Cerebellar cortex (tissue), 1 donor: ENCODE measurements at regions not wholly inside any gene's neighbourhood (a gene's known extent, or its start where the extent isn't known, plus 50 kb on each side); places are given as distances from the start of the nearest gene placed in this dataset.
"Not testable (repeated sequence)": the region's sequence is repeated elsewhere in the genome, so short reads cannot be mapped to it uniquely, and the experiment has no call there.

ENCODE experiments used
- DNase-seq: peaks from one replicate; pipeline ENCODE4 v3.0.0-alpha.2; 2015; ENCODE audit warnings: low spot score

DNA sequence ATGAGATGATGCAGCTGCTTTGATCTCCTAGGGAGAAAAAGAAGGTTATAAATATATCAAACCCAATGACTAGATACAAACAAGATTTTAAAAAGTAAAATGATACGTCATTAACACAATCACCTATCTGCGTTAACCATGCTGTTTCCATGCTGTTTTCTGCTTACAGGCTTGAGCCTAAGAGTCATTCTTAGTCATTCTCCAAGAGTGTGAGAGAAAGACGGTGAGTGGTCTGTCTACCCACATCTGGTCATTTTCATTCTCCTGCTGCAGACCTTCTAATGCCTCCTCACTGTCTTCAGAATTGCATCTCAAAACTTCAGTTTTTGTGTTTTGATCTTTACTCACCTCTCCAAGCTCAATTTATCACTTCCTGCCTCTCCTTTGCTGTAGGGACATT is 98.0 kb upstream of the ELMO1 start:
- no peak for DNase-seq

DNA sequence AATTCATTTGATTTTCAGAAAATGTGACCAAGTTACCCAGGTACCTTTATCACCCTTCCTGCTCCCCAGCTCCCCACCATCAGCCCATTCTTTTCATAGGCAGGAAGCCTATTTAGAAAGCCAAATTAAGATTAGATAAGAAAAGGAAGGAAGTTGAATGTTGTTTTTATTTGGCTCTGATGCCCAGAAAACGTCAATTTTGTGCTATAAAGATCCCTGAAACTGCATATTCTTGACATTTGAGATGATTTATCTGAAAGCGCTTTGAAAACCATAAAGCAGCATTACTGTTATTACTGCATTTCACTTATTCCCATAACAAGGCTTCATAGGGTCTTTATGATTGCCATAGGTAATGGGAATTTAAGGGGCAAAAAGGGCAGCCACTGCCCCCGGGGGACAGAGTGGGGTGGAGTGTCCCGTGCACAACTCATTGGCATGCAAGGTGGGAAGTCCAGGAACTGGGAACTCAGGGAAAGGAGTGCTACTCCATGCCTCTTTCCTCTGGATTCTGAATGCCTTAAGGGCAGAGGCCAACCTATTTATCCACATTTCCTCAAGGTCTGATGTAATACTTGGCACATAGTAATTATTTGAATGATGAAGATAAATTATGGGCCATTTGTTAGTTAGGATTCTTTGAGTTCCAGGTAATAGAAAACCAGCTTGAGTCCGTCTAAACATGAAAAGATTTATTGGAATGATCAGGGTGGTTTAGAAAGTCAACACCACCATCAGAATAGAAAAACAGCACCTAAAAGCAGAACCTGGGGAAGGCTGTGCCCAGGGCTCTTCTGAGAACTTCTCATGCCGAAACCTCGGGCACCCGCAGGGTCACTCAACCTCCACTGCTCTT is 100.6 kb upstream of the ELMO1 start:
- DNase-seq, result no peak

DNA sequence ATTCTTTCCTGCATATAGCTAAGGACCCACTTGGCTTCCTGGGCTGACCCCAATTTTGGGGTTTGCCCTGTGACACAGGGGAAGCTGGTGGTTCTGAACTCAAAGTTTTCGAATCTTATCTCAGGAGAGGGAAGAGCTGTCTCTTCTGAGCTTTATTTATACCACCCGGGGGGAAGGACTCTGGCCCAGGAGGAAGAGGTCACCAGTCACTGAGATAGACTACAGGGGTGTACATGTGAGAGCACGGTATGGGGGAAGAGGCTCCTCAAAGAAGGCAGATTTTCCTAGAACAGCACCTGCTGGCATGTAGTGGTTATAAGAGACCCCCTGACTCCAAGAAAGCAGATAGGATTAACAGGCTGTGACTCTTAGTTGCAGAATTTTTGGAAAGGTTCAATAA is 101.8 kb upstream of the ELMO1 start:
- DNase-seq, result no peak

DNA sequence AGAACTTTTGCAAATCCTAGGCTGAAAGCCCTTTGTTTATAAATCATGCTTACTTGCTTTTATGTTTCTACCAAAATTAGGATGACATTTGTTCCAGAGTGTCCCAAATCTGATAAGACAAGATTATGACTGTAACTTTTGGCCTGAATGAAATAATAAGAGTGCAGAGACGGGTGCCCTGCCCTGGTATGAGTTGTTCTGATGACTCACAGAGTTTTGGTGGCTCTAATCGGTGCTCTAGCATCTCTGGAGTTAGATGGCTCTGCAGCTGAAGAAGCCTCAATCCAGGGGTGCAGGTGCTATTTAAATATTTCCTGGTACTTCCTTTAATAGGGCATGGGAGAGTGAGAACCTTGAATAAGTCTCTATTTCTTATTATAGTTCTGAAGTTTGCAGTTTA is 102.2 kb upstream of the ELMO1 start:
- DNase-seq, result no peak

DNA sequence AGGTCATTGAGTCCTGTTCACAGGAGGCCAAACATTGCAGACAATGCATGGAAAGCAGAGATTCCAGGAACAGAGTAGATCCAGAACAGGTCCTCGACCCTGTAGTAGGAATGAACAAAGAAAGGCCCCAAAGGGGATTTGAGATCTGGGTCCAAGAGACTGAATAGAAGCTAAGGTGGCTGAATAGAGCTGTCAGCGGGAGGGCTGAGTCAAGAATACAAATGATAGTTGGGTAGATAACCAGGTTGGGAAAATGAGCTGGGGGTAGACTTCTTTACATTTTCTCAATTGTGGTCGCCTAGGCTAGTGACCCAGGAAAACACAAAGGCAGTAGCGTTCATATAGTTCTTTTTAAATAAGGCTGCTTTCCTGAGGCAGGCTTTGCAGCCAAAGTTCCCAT is 103.4 kb upstream of the ELMO1 start:
- no peak for DNase-seq

DNA sequence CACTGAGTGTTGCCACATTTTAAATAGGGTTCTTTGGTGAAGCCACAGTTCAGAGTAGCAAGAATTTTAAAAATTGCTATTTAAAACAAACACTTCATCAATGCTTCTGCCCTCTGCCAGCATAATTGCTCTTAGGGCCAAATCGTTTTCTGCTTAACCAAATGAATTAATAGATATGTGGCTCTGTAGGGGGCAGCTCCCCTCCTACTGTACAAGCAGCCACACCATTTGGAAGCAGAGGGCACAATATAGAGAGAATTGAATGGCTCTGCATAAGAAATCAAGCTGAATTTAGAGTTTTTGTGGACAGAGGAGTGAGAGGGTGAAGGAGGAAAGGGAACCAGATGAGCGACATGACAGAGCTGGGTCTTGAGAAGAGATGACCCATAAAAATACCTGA is 103.8 kb upstream of the ELMO1 start:
- not testable (repeated sequence) for DNase-seq

DNA sequence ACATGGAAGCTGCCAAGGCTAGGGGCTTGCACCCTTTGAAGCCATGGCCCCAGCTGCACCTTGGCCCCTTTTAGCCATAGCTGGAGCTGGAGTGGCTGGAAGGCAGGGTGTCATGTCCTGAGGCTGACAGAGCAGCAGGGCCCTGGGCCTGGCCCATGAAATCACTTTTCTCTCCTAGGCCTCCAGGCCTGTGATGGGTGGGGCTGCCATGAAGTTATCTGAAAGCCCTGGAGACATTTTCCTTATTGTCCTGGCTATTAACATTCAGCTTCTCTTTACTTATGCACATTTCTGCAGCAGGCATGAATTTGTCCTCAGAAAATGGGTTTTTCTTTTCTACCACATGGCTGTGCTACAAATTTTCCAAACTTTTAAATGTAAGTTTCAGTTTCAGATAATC is 106.9 kb upstream of the ELMO1 start:
- DNase-seq, result no peak

DNA sequence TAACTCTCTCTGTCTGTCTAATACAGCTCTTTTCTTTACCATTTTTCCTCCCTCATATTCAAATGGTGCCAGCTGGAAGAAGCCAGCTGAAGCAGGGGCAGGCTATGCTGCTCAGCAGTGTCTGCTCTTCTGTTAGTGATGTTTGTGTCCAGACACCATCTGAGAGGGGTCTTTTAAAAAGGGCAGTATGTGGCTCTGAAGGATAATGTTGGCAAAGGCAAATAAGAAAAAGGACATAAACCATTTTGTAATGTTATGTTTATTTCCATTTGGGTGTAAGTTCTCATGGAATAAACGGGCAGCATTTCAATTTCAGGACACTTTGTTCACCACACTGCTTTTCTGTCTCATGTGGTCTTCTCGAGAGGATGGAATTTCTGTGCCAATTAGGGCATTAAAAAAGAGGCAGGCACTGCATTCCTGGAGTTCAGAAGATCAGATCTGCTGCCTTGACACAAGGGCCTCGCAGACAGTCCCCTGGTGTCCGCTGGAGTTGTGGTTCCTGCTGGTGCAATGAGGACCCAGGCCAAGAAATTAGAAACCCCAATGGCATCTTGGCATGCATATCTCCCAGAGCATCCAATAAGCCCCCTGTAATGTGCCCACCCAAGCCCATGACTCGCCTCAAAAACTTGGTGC is 109.0 kb upstream of the ELMO1 start:
- DNase-seq, result no peak

DNA sequence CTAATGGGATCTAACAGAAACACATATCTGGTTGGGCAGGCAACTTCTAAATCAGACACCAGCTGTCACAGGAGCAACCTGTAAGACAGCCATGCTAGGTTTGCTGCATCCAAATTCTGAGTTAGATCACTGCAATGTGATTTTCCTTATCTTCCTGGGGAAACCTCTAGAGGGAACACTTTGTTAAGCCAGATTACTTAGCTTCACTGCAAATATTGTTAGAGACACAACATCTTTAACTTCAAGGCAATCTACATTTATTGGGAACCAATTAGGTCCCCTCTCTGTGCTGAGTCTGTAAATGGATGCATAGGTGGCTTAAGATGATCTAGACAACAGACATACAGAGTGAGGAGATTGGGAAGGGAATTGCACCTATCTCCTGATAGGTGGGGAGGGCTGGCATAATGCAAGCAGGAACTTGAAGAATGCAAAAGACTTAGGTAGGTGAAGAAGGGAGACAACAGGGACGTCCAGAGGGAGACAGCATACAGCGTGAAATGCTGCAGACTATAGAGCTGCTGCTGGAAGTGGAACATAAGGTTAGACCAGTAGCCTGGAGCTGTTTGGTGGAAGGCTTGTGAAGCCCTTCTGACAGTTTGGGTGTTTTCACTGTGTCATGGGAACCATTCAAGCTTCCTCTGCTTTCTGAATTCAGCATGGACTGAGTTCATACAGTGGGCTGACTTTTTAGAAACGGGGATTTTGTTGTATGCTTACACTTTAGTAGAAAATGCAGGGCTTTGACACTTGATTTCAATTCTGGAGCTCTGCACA is 109.8 kb upstream of the ELMO1 start:
- no peak for DNase-seq

DNA sequence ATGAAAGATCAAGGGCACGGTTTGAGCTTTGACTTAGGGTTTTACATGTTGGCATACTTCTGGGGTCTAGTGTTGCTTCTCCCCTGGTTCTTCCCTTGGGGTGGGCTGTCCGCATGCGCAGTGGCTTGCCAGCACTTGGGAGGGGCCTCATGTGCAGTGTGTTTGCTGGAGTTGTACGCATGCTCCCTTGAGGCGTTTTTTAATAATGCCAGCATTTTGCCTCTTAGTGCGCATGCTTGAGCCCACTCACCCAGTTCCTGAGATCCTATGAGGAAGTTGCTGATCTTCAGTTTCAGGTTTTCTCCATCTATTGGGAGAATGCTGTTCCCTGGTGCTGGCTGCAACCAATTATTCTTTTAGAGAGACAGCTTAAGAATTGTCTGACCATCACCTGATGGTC is 113.4 kb upstream of the GPR141 start:
- DNase-seq, result no peak

DNA sequence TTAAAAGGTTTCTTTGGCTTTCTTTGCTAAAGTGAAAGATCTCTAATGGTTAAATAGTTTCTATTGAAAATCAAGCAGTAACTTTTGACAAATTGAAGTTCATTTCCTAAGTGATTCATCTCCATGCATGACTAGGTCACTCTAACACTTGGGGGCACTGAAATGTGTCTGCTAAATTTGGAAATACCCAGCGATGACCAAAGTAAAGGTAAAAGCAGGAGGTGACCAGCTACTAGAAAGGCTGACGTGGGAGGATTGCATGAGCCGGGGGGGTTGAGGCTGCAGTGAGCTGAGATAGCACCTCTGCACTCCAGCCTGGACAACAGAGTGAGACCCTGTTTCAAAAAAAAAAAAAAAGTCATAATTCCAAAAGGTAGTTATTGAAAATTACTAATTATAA is 111.8 kb upstream of the GPR141 start:
- no peak for DNase-seq

DNA sequence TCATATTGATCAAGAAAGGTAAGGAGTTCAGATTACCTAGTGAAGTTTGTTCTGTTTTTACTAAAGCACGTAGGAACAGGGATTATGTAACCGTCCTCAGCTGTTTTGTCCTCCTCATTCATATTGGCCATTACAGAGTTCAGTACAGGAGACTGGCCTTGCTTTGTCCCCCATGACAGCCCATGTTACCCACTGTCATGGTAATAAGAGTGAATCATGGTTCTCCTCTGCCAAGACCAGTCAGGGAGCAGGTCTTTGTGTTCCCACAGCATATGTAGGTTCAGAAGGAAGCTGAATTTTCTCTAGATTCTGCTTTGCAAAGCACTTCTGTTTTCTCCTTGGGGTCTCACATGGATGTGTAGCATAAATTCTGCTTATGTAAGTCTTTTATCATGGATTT is 106.2 kb upstream of the GPR141 start:
- no peak for DNase-seq

DNA sequence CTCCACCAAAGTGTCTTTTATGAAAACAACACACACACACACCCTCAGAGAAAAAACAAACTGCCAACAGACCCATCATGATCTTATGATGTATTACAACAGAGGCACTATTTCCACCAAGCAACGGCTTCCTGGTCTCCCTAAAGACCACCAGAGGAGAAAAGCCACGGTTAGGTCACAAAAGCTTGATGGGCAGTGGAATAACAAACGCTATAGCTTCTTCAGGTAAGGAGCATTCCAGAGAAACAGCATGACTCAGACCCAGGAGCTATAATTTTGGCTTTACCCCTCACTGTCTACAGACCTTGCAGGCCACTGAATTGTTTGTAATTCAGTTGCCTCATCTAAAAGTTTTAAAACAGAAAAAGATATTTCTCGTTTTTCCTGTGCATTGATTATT is 105.7 kb upstream of the GPR141 start:
- no peak for DNase-seq

DNA sequence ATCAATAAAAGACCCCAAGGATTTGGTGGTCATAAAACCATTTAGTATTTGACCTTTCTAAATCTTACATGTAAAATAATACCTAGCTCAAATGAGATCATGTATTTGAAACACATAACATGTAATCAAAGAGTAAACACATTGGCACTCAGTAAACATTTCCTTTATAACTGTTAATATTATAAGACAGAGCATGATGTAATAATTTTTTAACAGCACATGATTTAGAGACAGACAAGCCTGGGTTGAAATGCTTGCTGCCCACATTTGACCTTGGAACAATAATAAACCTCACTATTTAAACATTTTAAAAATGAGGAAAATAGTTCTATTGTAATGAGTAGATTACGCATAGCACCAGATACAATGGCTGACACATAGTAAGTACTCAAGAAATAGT is 105.2 kb upstream of the GPR141 start:
- no peak for DNase-seq

DNA sequence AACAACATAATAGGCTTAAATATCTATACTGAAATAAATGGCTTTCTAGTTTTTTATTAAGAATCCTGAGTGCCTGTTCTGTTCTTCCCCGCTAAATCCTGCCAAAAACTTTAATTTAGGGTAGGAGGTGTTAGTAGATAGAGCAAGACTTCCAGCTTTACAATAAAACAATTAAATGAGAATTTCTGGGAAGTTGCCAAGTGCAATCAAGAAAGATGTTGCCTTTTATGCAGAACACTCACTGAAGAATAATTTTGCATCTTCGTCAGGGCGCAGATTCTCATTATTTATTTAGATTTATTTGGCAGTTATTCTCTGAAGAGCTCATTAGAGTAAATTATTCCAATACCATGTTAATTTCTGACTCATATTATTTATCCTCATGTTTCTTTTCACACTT is 103.2 kb upstream of the GPR141 start:
- no peak for DNase-seq

DNA sequence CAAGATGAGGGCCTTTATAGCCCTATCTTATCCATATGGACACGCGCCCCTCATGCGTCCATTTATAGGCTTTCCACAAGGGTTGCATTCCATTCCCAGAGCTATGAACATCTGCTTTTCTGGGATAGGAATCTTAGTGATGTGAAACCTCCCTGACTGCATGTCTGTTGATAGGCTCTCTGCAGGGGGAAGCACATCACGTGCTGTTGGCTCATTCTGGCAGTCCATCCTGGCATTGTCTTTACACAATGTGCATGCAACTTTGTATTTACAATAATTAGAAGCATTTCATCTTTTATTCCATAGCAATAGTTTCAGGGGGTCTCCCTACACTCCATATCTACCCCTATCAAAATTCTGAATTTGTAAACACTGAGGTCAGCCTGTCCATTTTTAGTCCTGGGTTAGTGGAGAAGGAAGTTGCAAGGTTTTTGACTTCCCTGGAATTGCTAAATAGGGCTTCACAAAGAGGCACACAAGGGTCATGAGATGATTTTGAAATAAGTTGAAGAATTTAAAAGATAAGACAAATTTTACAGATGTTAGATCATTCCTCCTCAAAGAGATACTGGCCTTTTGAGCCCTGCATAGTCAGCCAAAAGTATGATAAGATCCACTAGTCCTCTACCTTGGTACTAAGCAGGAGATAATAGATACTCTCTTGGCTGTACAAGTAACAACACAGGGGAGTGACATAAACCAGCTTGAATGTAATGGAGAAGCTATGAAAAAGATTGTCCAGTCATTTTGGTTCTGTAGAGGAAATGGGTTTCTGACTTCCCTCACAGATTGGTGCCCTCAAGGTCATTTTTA is 98.7 kb upstream of the GPR141 start:
- not testable (repeated sequence) for DNase-seq

DNA sequence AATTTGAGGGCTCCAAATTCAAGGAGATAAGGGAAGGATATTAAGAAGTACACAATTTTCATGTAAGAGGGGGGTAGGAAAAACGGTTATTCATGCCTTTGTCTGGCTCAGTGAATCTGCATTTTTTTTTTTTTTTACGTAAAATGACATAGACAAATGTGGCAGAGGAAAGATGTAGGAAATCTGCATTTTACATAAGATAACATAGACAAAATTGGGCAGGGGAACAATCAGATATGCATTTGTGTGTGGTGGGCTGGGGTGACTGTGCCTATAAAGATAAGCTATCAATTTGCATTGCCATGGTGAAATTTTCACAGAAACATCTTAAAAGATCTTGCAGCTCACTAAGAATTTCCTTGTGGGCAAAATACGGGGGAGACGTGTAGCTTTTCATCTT is 92.7 kb upstream of the GPR141 start:
- DNase-seq, result no peak

DNA sequence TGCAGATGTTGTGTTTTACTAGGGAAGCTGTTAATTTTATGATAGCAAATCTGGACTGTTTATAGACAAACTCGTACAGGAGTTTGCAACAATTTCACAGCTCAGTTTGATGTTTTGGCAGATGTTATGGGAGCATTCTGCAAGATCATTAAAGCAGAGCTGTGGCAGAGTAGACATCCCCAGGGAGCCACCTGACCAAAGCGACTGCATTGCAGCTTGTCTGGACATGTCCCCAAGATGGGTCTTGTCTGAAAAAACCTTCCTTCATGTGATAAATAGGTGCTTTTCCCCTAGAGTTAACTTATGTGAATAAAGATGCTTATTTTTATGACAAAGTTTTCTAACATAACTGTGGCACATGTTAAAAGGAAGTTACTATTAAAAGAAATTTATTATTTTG is 91.2 kb upstream of the GPR141 start:
- DNase-seq, result no peak

DNA sequence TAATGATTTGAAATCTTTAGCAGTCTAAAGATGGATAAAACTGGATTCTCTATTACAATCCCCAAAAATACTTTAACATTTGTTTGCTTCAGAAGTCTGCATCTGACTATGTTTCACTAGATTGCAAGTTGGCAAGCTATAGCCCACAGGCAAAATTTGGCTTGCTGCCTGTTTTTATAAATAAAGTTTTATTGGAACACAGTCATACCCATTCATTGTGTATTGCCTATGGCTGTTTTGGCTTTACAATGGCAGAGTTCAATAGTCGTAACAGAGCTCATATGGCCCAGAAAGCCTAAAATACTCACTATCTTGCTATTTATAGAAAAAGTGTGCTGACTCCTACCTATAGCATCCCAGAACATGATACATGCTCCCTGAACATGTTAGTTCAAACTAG is 89.0 kb upstream of the GPR141 start:
- DNase-seq, result no peak

DNA sequence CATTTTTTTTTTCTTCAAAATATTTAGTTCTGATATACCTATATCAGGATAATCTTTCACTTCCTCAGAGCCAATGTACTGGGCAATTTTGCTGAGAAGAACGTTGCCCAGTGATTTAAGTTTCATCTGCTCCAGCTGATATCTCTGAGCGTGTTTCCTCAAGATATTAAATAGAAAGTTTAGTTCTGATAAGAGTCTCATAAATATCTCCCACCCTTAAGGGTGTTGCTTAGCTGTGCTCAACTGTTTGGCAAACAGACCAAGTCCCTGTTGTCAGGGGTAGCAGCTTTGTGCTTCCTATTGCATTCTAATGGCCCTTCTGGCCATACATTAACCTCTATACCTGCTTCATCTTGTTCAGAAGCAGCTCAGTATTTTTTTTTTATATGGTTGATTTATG is 84.7 kb upstream of the GPR141 start:
- DNase-seq, result no peak

DNA sequence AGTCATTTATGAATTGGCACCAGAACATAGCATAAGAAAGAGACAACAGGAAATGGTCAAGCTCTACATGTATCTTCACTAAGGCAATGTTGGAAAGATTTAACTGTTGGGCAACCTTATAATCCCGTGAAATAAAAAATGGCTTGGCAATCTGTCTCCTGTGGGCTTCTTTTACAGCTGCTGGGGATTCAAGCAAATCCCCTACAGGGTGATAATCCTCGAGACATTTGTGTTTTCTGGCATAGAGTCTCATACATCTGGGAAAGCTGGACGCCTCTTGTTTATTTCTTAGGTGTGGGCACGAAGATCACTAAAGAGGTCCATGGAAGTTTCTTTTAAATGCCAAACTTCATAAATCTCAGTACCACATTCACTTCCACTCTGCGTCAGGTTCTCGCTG is 82.2 kb upstream of the GPR141 start:
- no peak for DNase-seq

DNA sequence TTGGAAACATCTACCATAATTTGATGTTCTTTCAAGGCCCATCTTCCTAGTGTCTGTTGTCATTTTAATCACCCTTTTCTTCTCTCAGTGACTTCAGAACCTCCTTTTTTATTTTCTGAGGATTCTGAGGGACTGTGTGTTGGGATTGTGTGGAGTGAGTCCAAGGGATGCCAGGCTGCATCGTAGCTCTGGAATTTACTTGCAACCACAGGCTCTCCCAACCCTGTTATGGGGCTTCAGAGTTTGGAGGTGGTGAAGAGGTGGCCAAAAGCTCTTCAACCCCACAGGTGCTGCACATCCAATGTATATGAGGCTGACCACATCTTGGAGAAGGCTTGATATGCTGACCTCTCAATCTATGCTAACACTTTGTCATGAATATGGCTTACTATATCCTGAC is 79.5 kb upstream of the GPR141 start:
- no peak for DNase-seq
